Activated T-cell treated with anti-CD3 and anti-CD28 coated beads, Interleukin-2, amount 50 U/mL, for 4 hours (primary cell): ENCODE measurements at regions not wholly inside any gene's neighbourhood (a gene's known extent, or its start where the extent isn't known, plus 50 kb on each side); places are given as distances from the start of the nearest gene placed in this dataset.
"Not testable (repeated sequence)": the region's sequence is repeated elsewhere in the genome, so short reads cannot be mapped to it uniquely, and the experiment has no call there.

Experiments used
- ATAC-seq, 2 donors: fragments of 200-7000 bp; cut with Tn5 transposase; one replicate each; pipeline ENCODE4 v1.10.0; 2021
- DNase-seq: peaks from one replicate; pipeline ENCODE4 v3.0.0-alpha.2; 2020
- H3K27me3 Mint-ChIP-seq: one replicate; pipeline ENCODE4 v1.8.0; 2021; ENCODE audit warnings: low read depth, mixed read lengths
- H3K36me3 Mint-ChIP-seq: one replicate; pipeline ENCODE4 v1.8.0; 2022; ENCODE audit warnings: mixed read lengths; ENCODE audit not compliant: insufficient read depth
- H3K4me1 Mint-ChIP-seq: one replicate; pipeline ENCODE4 v1.8.0; 2021; ENCODE audit warnings: low read depth, mixed read lengths
- H3K4me3 Mint-ChIP-seq: one replicate; pipeline ENCODE4 v1.8.0; 2021; ENCODE audit warnings: mild to moderate bottlenecking, moderate library complexity, mixed read lengths
- H3K9me3 Mint-ChIP-seq: one replicate; pipeline ENCODE4 v1.8.0; 2021; ENCODE audit warnings: mixed read lengths

DNA sequence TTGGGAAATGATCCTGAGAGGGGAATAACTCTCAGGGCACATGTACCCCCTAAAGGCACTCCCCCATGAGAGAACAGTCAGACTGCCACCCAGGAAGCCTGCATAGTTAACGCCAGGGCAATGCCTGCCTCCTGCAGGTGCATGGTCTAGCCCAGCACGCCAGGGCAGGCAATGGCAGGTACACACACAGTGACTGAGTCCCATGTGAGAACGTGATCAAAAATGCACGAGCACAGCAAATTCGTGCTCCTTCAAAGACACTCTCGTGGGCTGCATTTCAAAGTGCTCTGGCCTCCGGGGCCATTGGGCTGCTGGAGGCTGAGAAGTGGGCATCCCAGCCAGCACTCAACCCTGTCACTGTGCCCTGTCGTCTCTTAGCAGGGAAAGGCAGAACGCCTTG is 79.7 kb downstream of the SHANK2 start:
- peaks cover 25% of the 10 kb centered on the region for H3K9me3 Mint-ChIP-seq
- DNase-seq, result no peak
- H3K4me1 Mint-ChIP-seq, result no peaks in the 10 kb centered on the region
- H3K36me3 Mint-ChIP-seq, result no peaks in the 10 kb centered on the region
- H3K27me3 Mint-ChIP-seq, result no peaks in the 10 kb centered on the region
- ATAC-seq, result no peak
- no peak overlapping the region for H3K4me3 Mint-ChIP-seq

DNA sequence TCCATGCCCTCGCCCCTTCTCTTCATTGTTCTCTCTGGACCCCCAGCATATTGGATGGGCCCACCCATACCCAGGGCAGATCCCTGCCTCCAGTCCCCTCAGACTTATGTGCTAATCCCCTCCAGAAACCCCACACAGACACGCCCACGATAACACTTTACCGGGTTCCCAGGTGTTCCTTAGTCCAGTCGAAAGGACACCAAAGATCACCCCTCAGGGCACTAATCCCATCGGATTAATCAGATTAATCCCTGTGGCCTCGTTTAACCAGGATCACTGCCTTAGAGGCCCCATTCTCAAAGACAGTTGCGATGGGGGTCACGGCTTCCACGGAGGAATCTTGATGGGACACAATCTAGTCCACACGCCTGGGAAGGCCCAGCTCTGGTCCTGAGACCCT is 80.8 kb downstream of the SHANK2 start:
- ATAC-seq (no peak), DNase-seq (no peak)
- H3K27me3 Mint-ChIP-seq, result no peaks in the 10 kb centered on the region
- H3K4me3 Mint-ChIP-seq, result no peak overlapping the region
- no peaks in the 10 kb centered on the region for H3K4me1 Mint-ChIP-seq
- no peaks in the 10 kb centered on the region for H3K36me3 Mint-ChIP-seq
- H3K9me3 Mint-ChIP-seq, result peaks cover 15% of the 10 kb centered on the region

DNA sequence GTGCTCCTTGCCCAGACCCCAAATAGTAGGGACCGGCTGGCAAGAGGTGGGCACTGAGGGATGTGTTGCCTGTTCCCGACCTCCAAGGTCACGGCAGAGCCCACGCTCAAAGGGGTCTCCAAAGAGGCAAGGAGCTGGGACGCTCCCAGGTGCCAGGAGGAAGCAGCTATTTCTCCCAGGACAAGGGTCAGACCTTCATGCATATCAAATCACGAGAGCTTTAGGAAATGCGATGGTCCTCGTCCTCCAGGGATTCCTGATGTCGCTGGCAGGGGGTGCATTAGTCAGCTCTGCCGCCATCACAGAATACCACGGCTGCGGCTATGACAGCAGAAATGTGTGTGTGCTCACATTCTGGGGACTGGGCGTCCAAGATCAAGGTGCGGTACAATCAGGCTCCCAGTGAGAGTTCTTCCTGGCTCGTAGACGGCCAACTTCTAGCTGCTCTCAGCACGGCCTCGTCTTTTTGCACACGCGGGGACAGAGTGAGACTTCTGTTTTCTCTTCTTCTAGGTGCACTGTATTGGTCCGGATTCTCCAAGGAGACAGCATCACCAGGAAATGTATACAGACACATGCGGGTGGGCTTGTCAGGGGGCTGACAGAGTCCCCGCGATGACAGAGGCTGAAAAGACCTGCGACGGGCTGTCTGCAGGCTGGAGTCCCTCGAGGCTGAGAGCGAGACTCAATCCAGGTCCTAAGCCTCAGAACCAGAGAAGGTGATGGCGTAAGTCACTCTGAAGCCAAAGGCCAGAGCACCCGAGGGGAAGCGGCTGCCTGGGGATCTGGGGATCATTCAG is 81.6 kb downstream of the SHANK2 start:
- Mint-ChIP-seq H3K4me3 (no peak overlapping the region), H3K36me3 (no peaks in the 10 kb centered on the region), H3K4me1 (no peaks in the 10 kb centered on the region), H3K27me3 (no peaks in the 10 kb centered on the region), H3K9me3 (peaks cover 8% of the 10 kb centered on the region)
- ATAC-seq, result no peak
- no peak for DNase-seq

DNA sequence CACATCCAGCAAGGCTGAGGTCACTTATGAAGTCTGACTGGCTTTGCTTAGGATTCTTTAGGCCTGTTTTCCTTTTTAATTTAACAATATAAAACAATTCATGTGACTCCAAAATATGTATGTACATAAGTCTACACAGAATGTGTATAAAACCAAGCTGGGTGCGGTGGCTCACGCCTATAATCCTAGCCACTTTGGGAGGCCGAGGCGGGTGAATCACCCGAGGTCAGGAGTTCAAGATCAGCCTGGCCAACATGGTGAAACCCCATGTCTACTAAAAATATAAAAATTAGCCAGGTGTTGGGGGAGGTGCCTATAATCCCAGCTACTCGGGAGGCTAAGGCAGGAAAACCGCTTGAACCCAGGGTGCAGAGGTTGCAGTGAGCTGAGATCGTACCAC is 83.1 kb downstream of the SHANK2 start:
- H3K27me3 Mint-ChIP-seq, result no peaks in the 10 kb centered on the region
- ATAC-seq, result no peak
- H3K4me1 Mint-ChIP-seq, result no peaks in the 10 kb centered on the region
- no peaks in the 10 kb centered on the region for H3K36me3 Mint-ChIP-seq
- H3K4me3 Mint-ChIP-seq, result no peak overlapping the region
- no peaks in the 10 kb centered on the region for H3K9me3 Mint-ChIP-seq
- no peak for DNase-seq

DNA sequence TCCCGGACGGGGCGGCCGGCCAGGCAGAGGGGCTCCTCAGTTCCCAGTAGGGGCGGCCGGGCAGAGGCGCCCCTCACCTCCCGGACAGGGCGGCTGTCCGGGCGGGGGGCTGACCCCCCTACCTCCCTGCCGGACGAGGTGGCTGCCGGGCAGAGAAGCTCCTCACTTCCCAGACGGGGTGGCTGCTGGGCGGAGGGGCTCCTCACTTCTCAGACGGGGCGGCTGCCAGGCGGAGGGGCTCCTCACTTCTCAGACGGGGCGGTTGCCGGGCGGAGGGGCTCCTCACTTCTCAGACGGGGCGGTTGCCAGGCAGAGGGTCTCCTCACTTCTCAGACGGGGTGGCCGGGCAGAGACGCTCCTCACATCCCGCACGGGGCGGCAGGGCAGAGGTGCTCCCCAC is 84.6 kb downstream of the SHANK2 start:
- not testable (repeated sequence) for H3K36me3 Mint-ChIP-seq, H3K4me1 Mint-ChIP-seq, H3K27me3 Mint-ChIP-seq, H3K9me3 Mint-ChIP-seq, DNase-seq, ATAC-seq, H3K4me3 Mint-ChIP-seq

DNA sequence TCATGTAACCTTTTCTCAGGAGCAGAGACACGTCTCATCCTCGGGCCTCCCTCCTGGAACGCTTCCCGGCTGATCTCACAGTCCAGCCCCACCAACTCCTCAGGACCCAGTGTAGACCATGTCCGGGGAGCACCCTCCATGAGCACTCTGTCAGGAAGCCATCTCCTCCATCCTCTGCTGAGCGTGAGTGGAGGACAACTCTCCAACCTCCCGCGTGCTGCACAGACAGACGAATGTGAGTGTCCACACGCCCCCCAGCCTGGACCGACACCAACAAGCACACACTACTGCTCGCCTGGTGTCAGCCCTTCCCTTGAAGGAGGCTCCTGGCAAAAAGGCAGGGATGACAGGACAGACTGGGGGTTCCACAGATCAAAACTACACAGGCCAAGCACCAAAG is 86.6 kb downstream of the SHANK2 start:
- no peaks in the 10 kb centered on the region for H3K36me3 Mint-ChIP-seq
- H3K4me1 Mint-ChIP-seq, result no peaks in the 10 kb centered on the region
- H3K27me3 Mint-ChIP-seq, result no peaks in the 10 kb centered on the region
- H3K4me3 Mint-ChIP-seq, result no peak overlapping the region
- DNase-seq (no peak), ATAC-seq (no peak)
- H3K9me3 Mint-ChIP-seq, result no peaks in the 10 kb centered on the region

DNA sequence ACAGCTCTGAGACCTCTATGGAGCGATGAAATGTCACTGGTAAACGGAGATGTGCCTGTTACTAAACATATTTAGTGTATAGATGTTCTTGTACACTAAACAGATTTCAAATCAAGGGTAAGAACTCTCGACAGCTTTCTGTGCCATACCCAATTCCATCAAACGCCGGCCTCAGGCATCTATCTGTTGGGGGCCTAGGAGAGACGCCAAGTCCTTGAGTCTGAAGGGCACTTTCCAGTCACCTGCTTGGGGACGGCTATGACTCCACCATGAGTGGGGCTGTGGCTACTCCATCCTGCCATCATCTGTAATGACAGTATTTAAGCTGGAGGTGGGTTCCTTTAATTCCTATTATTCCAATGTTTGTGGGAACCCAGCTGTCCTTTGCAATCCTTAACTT is 87.8 kb downstream of the SHANK2 start:
- Mint-ChIP-seq H3K4me1 (no peaks in the 10 kb centered on the region), H3K4me3 (no peak overlapping the region), H3K9me3 (no peaks in the 10 kb centered on the region), H3K36me3 (no peaks in the 10 kb centered on the region), H3K27me3 (no peaks in the 10 kb centered on the region)
- ATAC-seq, result no peak
- no peak for DNase-seq

DNA sequence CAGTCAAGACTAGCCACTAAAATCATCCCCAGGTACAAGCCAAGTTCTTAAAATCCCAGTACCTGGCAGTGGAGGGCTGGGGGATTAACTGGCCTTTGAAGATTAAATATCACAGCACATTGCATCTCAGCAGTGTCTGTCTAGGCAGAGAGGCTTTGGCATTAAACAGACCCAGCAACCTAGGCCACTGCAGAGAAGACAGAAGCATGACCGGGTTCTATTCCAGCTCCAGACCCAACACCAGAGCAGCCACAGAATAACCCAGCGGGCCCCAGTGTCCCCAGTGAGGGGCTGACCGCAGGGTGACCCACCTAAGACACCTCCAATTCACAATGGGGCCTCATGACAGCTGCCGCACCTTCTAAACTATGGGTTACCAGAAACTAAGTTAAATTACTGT is 88.2 kb downstream of the SHANK2 start:
- Mint-ChIP-seq H3K27me3 (no peaks in the 10 kb centered on the region), H3K4me1 (no peaks in the 10 kb centered on the region), H3K36me3 (no peaks in the 10 kb centered on the region), H3K9me3 (no peaks in the 10 kb centered on the region), H3K4me3 (no peak overlapping the region)
- no peak for DNase-seq
- no peak for ATAC-seq

DNA sequence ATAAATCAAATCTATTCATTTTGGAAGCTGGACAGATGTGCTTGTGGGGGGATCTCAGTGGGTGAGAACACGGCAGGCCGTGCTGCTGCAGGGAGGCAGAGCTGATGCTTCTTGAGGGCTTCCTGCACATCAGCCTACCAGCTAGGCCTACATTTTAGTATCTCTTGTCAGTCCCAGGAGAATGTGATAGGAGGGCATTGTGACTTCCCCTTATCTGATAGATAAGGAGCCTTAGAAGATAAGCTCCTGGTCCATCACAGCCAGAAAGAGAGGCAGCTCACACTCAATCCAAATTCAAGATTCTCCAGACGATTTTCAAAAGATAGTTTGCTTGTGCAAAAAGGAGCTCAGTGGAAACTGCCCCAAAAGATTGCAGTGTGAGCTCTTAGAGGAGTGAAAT is 89.0 kb downstream of the SHANK2 start:
- no peaks in the 10 kb centered on the region for H3K9me3 Mint-ChIP-seq
- DNase-seq (no peak), ATAC-seq (no peak)
- no peak overlapping the region for H3K4me3 Mint-ChIP-seq
- no peaks in the 10 kb centered on the region for H3K36me3 Mint-ChIP-seq
- H3K4me1 Mint-ChIP-seq, result no peaks in the 10 kb centered on the region
- H3K27me3 Mint-ChIP-seq, result no peaks in the 10 kb centered on the region

DNA sequence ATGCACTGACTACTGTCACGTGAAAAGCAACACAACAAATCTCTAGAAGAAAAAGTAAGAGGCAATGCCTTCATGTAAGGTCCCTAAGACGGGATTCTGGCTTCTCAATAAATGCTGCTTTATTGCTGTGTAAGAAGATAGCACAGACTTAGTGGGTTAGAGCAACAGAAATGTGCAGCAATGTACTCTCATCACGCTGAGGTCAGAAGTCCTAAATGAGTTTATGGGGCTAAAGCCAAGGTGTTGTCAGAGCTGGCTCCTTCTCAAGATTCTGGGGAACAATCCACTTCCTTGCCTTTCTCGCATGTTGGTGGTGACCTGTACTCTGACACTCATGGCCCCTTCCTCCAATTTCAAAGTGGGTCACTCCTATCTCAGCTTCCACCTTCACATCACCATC is 93.4 kb downstream of the SHANK2 start:
- H3K4me1 Mint-ChIP-seq, result no peaks in the 10 kb centered on the region
- no peaks in the 10 kb centered on the region for H3K9me3 Mint-ChIP-seq
- no peak overlapping the region for H3K4me3 Mint-ChIP-seq
- ATAC-seq (no peak), DNase-seq (no peak)
- no peaks in the 10 kb centered on the region for H3K36me3 Mint-ChIP-seq
- peaks cover 10% of the 10 kb centered on the region for H3K27me3 Mint-ChIP-seq

DNA sequence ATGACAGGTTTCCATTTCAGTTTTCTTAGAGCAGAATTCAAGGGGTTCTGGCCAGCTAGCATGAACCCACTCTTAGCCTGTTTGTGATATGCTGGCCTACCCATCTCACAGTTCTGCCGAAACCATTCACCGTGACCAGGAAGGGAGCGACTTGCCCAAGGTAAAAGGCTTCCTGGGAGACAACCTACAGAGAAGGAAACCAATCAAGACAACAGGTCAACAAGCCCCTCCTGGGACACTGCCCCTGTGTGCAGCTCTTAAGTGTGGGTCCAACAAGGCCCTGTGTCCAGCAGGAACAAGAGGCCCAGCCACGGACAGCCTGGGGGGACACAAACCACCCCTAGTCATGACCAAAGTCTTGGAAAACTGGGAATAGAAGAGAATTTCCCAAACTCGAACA is 94.7 kb downstream of the SHANK2 start:
- not testable (repeated sequence) for H3K9me3 Mint-ChIP-seq, DNase-seq, H3K4me1 Mint-ChIP-seq, ATAC-seq, H3K4me3 Mint-ChIP-seq, H3K36me3 Mint-ChIP-seq
- H3K27me3 Mint-ChIP-seq, result peaks cover 16% of the 10 kb centered on the region

DNA sequence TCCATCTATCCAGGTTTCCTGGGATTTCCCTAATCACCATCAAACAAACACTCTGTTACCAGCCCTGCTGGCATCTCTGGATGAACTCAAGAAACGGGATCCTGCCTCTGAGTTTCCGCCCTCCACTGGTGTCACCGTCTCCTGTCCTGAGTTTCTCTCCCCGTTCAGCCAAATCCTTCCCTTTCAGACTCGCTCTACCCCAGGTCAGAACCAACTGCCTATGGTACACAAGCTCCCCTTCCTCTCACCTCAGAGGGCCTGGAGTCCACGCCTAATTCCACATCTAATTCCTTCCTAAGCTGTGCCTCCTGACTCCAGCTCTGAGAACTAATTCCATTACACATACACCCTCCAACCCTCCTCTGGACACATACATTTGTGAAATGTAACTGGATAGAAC is 96.1 kb downstream of the SHANK2 start:
- ATAC-seq, result no peak
- Mint-ChIP-seq H3K4me1 (peaks cover 2% of the 10 kb centered on the region), H3K9me3 (no peaks in the 10 kb centered on the region), H3K27me3 (peaks cover 23% of the 10 kb centered on the region), H3K36me3 (no peaks in the 10 kb centered on the region), H3K4me3 (no peak overlapping the region)
- no peak for DNase-seq

DNA sequence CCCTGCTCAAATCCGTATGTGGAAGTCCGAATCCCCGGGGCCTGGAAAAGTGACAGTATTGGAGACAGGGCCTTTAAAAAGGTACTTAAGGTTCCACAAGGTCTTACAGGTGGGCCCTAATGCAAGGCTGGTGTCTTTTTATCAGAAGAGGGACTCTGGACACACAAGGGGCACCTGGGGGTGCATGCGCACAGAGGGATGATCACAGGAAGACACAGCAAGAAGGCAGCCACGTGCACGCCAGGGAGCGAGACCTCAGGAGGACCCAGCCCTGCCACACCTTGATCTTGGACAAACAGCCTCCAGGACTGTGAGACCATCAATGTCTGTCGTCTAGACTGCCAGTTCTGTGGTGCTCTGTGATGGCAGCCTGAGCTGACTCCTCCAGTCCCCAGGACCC is 96.5 kb downstream of the SHANK2 start:
- Mint-ChIP-seq H3K36me3 (no peaks in the 10 kb centered on the region), H3K4me1 (peaks cover 2% of the 10 kb centered on the region), H3K4me3 (no peak overlapping the region), H3K27me3 (peaks cover 23% of the 10 kb centered on the region), H3K9me3 (no peaks in the 10 kb centered on the region)
- DNase-seq (no peak), ATAC-seq (no peak)

DNA sequence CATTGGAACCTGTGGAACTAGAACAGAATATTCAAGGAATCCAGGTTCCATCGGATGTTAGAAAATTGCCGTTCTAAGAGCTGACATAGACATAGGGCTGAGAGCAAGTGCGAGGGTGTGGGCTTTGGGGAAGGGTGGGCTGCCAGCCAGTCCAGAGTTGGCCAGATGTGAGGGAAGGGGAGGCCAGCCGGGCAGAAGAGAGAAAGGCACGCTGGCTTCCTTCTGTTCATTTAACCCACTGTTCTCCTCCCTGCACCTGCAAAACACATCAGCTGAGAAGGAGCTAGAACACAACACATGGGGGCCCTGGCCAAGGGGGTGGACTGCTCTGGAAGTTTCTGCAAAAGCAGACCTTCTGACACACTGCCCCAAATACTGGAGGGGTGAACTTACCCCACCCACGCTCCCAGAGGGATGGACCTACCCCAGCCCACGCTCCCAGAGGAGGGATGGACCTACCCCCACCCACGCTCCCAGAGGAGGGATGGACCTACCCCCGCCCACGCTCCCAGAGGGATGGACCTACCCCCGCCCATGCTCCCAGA is 98.0 kb downstream of the SHANK2 start:
- no peak for ATAC-seq
- Mint-ChIP-seq H3K4me1 (peaks cover 2% of the 10 kb centered on the region), H3K27me3 (peaks cover 23% of the 10 kb centered on the region), H3K36me3 (no peaks in the 10 kb centered on the region), H3K4me3 (no peak overlapping the region), H3K9me3 (peaks cover 2% of the 10 kb centered on the region)
- no peak for DNase-seq

DNA sequence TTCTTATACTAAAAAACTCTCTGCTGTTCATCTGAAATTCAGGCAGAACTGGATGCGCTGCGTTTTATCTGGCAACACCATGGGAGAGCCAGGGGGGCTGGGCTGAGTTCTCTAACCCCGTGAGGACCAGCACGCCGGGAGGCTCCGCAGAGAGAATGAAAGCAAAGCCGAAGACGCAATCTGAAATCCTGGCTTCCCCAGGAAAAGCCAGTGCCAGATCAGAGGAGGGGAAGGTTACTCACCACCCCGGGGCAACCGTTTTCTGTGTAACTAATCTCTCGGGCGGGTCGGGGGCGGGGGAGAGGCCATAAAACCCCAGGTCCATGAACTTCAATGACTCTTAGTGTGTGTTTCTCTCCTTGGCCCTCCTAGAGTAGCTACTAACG is 99.4 kb downstream of the SHANK2 start:
- no peaks in the 10 kb centered on the region for H3K36me3 Mint-ChIP-seq
- peaks cover 2% of the 10 kb centered on the region for H3K4me1 Mint-ChIP-seq
- H3K9me3 Mint-ChIP-seq, result peaks cover 3% of the 10 kb centered on the region
- H3K4me3 Mint-ChIP-seq, result no peak overlapping the region
- peaks cover 23% of the 10 kb centered on the region for H3K27me3 Mint-ChIP-seq
- DNase-seq (no peak), ATAC-seq (no peak)
